Sigmoid colon (tissue), 4 donors: ENCODE measurements at regions not wholly inside any gene's neighbourhood (a gene's known extent, or its start where the extent isn't known, plus 50 kb on each side); places are given as distances from the start of the nearest gene placed in this dataset.

ENCODE experiments used
- EP300 ChIP-seq, 4 donors: sonication (generic); formaldehyde crosslinking; IDR thresholded peaks; one replicate each; pipeline ENCODE4 v1.6.1; 2017; ENCODE audit warnings: antibody characterized with exemption in 4 of 4
- POLR2AphosphoS5 ChIP-seq, 4 donors: sonication (generic); formaldehyde crosslinking; IDR thresholded peaks; one replicate each; pipeline ENCODE4 v1.6.1; 2017; ENCODE audit warnings: antibody characterized with exemption in 4 of 4
- TF ChIP-seq, protein P1 (sequence below), 4 experiments: fragments of 450-650 bp in 3 of 4; fragments of 200-600 bp in 1 of 4; IDR thresholded peaks; one replicate each; pipeline ENCODE4 v1.5.1; 2016 to 2019; ENCODE audit warnings: antibody characterized with exemption in 4 of 4, mild to moderate bottlenecking in 3 of 4, moderate library complexity in 2 of 4

- TF ChIP-seq EP300 (IDR thresholded peaks at IDR 0.05) (no peak), POLR2AphosphoS5 (IDR thresholded peaks at IDR 0.05) (no peak)
- TF ChIP-seq, protein P1, sequence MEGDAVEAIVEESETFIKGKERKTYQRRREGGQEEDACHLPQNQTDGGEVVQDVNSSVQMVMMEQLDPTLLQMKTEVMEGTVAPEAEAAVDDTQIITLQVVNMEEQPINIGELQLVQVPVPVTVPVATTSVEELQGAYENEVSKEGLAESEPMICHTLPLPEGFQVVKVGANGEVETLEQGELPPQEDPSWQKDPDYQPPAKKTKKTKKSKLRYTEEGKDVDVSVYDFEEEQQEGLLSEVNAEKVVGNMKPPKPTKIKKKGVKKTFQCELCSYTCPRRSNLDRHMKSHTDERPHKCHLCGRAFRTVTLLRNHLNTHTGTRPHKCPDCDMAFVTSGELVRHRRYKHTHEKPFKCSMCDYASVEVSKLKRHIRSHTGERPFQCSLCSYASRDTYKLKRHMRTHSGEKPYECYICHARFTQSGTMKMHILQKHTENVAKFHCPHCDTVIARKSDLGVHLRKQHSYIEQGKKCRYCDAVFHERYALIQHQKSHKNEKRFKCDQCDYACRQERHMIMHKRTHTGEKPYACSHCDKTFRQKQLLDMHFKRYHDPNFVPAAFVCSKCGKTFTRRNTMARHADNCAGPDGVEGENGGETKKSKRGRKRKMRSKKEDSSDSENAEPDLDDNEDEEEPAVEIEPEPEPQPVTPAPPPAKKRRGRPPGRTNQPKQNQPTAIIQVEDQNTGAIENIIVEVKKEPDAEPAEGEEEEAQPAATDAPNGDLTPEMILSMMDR (IDR thresholded peaks at IDR 0.05) = no peak
These were observed 380.8 kb downstream of the CXXC4 start for GRCh38 chr4:104113850-104114249.
